ENCODE measurements at regions not wholly inside any gene's neighbourhood (a gene's known extent, or its start where the extent isn't known, plus 50 kb on each side); places are given as distances from the start of the nearest gene placed in this dataset.

GRCh38 chr7:155914341-155914740 lies 102.1 kb upstream of the SHH start:
- H3K36me3 ChIP-seq: no peaks in the 10 kb centered on the region
- WGBS: 71% methylated on average over 9 of the region's 10 CpGs
- DNase-seq (ENCODE audit: low spot score in 2 of 2): peak in 1 of 2 donors; percentile 38
- no peak overlapping the region for H3K27ac ChIP-seq
- peaks cover 3% of the 10 kb centered on the region for H3K27me3 ChIP-seq
- no peak overlapping the region for H3K4me3 ChIP-seq
- peaks cover 7% of the 10 kb centered on the region for H3K9me3 ChIP-seq
- no peak for TF ChIP-seq CTCF (IDR thresholded peaks at IDR 0.05)
- TF ChIP-seq POLR2AphosphoS5 (IDR thresholded peaks at IDR 0.05): no peak
- H3K4me1 ChIP-seq: no peaks in the 10 kb centered on the region

- Histone ChIP-seq H3K4me1 (no peaks in the 10 kb centered on the region), H3K27ac (no peak overlapping the region), H3K4me3 (no peak overlapping the region), H3K27me3 (peaks cover 3% of the 10 kb centered on the region), H3K36me3 (no peaks in the 10 kb centered on the region), H3K9me3 (peaks cover 7% of the 10 kb centered on the region)
- 81% methylated on average over 7 of the region's 11 CpGs for WGBS
- no peak for DNase-seq (ENCODE audit: low spot score in 2 of 2)
- TF ChIP-seq POLR2A (IDR thresholded peaks at IDR 0.05): no peak
- no peak for TF ChIP-seq POLR2AphosphoS5 (IDR thresholded peaks at IDR 0.05)
- TF ChIP-seq CTCF (IDR thresholded peaks at IDR 0.05): no peak
- TF ChIP-seq EP300 (IDR thresholded peaks at IDR 0.05): no peak
Observed at GRCh38 chr7:155913719-155914118, 101.5 kb upstream of the SHH start.

- no peaks in the 10 kb centered on the region for H3K36me3 ChIP-seq
- peaks cover 3% of the 10 kb centered on the region for H3K27me3 ChIP-seq
- no peaks in the 10 kb centered on the region for H3K4me1 ChIP-seq
- H3K9me3 ChIP-seq: peaks cover 7% of the 10 kb centered on the region
- TF ChIP-seq POLR2AphosphoS5 (IDR thresholded peaks at IDR 0.05) (no peak), EP300 (IDR thresholded peaks at IDR 0.05) (no peak), POLR2A (IDR thresholded peaks at IDR 0.05) (no peak), CTCF (IDR thresholded peaks at IDR 0.05) (no peak)
- 74% methylated on average over 7 of the region's 7 CpGs for WGBS
- H3K27ac ChIP-seq: no peak overlapping the region
- no peak overlapping the region for H3K4me3 ChIP-seq
- peak in 1 of 2 donors; percentile 24 for DNase-seq (ENCODE audit: low spot score in 2 of 2)
Observed at GRCh38 chr7:155913291-155913690, 101.0 kb upstream of the SHH start.

GRCh38 chr7:155911471-155912105 lies 99.3 kb upstream of the SHH start:
- TF ChIP-seq POLR2AphosphoS5 (IDR thresholded peaks at IDR 0.05): no peak
- TF ChIP-seq POLR2A (IDR thresholded peaks at IDR 0.05): no peak
- no peak for TF ChIP-seq EP300 (IDR thresholded peaks at IDR 0.05)
- TF ChIP-seq CTCF (IDR thresholded peaks at IDR 0.05): no peak
- no peak for DNase-seq (ENCODE audit: low spot score in 2 of 2)
- Histone ChIP-seq H3K4me3 (no peak overlapping the region), H3K4me1 (no peaks in the 10 kb centered on the region), H3K27ac (no peak overlapping the region), H3K36me3 (no peaks in the 10 kb centered on the region), H3K9me3 (peaks cover 7% of the 10 kb centered on the region), H3K27me3 (peaks cover 3% of the 10 kb centered on the region)
- WGBS: 69% methylated on average over 8 of the region's 8 CpGs

GRCh38 chr7:155908385-155908784 lies 96.1 kb upstream of the SHH start:
- 76% methylated on average over 9 of the region's 9 CpGs for WGBS
- DNase-seq (ENCODE audit: low spot score in 2 of 2): no peak

More at GRCh38 chr7:155908385-155908784, 96.1 kb upstream of the SHH start:
- Histone ChIP-seq H3K4me1 (no peaks in the 10 kb centered on the region), H3K27me3 (no peaks in the 10 kb centered on the region), H3K27ac (no peak overlapping the region), H3K9me3 (peaks cover 7% of the 10 kb centered on the region), H3K4me3 (no peak overlapping the region), H3K36me3 (no peaks in the 10 kb centered on the region)
- no peak for TF ChIP-seq POLR2A (IDR thresholded peaks at IDR 0.05)
- TF ChIP-seq EP300 (IDR thresholded peaks at IDR 0.05): no peak
- no peak for TF ChIP-seq CTCF (IDR thresholded peaks at IDR 0.05)
- TF ChIP-seq POLR2AphosphoS5 (IDR thresholded peaks at IDR 0.05): no peak

Measured in suprapubic skin (tissue), 4 donors.